ENCODE measurements at regions not wholly inside any gene's neighbourhood (a gene's known extent, or its start where the extent isn't known, plus 50 kb on each side); places are given as distances from the start of the nearest gene placed in this dataset.

GRCh38 chr15:52870015-52870414 is 79.9 kb upstream of the ONECUT1 start:
- no peak for TF ChIP-seq CTCF (IDR thresholded peaks at IDR 0.05)
- no peak for TF ChIP-seq POLR2A (IDR thresholded peaks at IDR 0.05)

Measured in uterus (tissue), 2 donors.